ENCODE measurements at regions not wholly inside any gene's neighbourhood (a gene's known extent, or its start where the extent isn't known, plus 50 kb on each side); places are given as distances from the start of the nearest gene placed in this dataset.

GRCh38 chr1:29454616-29455380 lies 218.5 kb downstream of the PTPRU start:
- no peak for DNase-seq

- no peak for DNase-seq
These were observed 217.3 kb downstream of the PTPRU start for GRCh38 chr1:29453502-29454240.

- no peak for DNase-seq
These were observed 216.3 kb downstream of the PTPRU start for GRCh38 chr1:29452463-29453230.

- no peak for DNase-seq
These were observed 215.1 kb downstream of the PTPRU start for GRCh38 chr1:29451368-29451892.

- DNase-seq: no peak
These were observed 214.3 kb downstream of the PTPRU start for GRCh38 chr1:29450591-29450990.

- DNase-seq: no peak
These were observed 212.3 kb downstream of the PTPRU start for GRCh38 chr1:29448456-29449235.

GRCh38 chr1:29447368-29447767 lies 211.0 kb downstream of the PTPRU start:
- DNase-seq: no peak

- DNase-seq: no peak
These were observed 208.7 kb downstream of the PTPRU start for GRCh38 chr1:29444782-29445729.

- no peak for DNase-seq
These were observed 207.9 kb downstream of the PTPRU start for GRCh38 chr1:29444081-29444715.

GRCh38 chr1:29441916-29442668 lies 205.8 kb downstream of the PTPRU start:
- DNase-seq: no peak

GRCh38 chr1:29439615-29440014 lies 203.3 kb downstream of the PTPRU start:
- no peak for DNase-seq

GRCh38 chr1:29438991-29439390 lies 202.7 kb downstream of the PTPRU start:
- DNase-seq: no peak

GRCh38 chr1:29437946-29438345 lies 201.6 kb downstream of the PTPRU start:
- DNase-seq: no peak

GRCh38 chr1:29436181-29436785 lies 200.0 kb downstream of the PTPRU start:
- no peak for DNase-seq

GRCh38 chr1:29433830-29434229 lies 197.5 kb downstream of the PTPRU start:
- no peak for DNase-seq

GRCh38 chr1:29431138-29431537 lies 194.8 kb downstream of the PTPRU start:
- no peak for DNase-seq

- DNase-seq: no peak
These were observed 193.3 kb downstream of the PTPRU start for GRCh38 chr1:29429656-29430055.

- DNase-seq: no peak
These were observed 192.7 kb downstream of the PTPRU start for GRCh38 chr1:29428997-29429396.

- DNase-seq: no peak
These were observed 191.9 kb downstream of the PTPRU start for GRCh38 chr1:29428280-29428615.

Data from CD4-positive, alpha-beta T cell treated with Interleukin-17A for 1 hour (primary cell).